ENCODE measurements at regions not wholly inside any gene's neighbourhood (a gene's known extent, or its start where the extent isn't known, plus 50 kb on each side); places are given as distances from the start of the nearest gene placed in this dataset.

- no peaks in the 10 kb centered on the region for H3K79me2 ChIP-seq (ENCODE audit: control insufficient read depth, insufficient read depth, low read length)
- dilution Hi-C loops (cut with MboI; ENCODE audit: extremely low pct_ligation_motif_present, low sequenced_read_pairs) = no loop called here
- no peak overlapping the region for H3K27ac ChIP-seq (ENCODE audit: control insufficient read depth, insufficient read depth, low read length)
- H3K36me3 ChIP-seq (ENCODE audit: control insufficient read depth in 2 of 2, extremely low read depth in 1 of 2, insufficient read depth in 2 of 2, low read length in 2 of 2) = no peaks in the 10 kb centered on the region
- H3K27me3 ChIP-seq (ENCODE audit: control insufficient read depth, extremely low read depth, insufficient read depth, low read length) = no peaks in the 10 kb centered on the region
- H3K4me2 ChIP-seq (ENCODE audit: control insufficient read depth, extremely low read depth, insufficient read depth, low read depth, low read length) = no peak overlapping the region
- H3K4me3 ChIP-seq (ENCODE audit: control insufficient read depth in 2 of 3, extremely low read depth in 1 of 3, insufficient read depth in 2 of 3, low read depth in 1 of 3, low read length in 3 of 3) = no peak overlapping the region
- no peaks in the 10 kb centered on the region for H4K20me1 ChIP-seq (ENCODE audit: control insufficient read depth, extremely low read depth, insufficient read depth, low read length)
- DNase-seq (ENCODE audit: low read depth, low spot score) (no peak), FAIRE-seq (no peak)
- no peak overlapping the region for H2AFZ ChIP-seq (ENCODE audit: control insufficient read depth, low read length)
- H3K4me1 ChIP-seq (ENCODE audit: control insufficient read depth, extremely low read depth, insufficient read depth, low read length) = no peaks in the 10 kb centered on the region
- peaks cover 2% of the 10 kb centered on the region for H3K9me3 ChIP-seq (ENCODE audit: control insufficient read depth, low read depth, low read length)
- TF ChIP-seq CTCF (optimal IDR thresholded peaks at IDR 0.05 in 1 of 3, IDR thresholded peaks at IDR 0.05 in 1 of 3, conservative IDR thresholded peaks at IDR 0.05 in 1 of 3; ENCODE audit: extremely low read depth in 1 of 3, insufficient read depth in 2 of 3, low read length in 3 of 3) (no peak), EZH2 (IDR thresholded peaks at IDR 0.05; ENCODE audit: low read length) (no peak)
- no peaks in the 10 kb centered on the region for H3K9me1 ChIP-seq (ENCODE audit: control insufficient read depth, extremely low read depth, insufficient read depth, low read length)
- no peak overlapping the region for H3K9ac ChIP-seq (ENCODE audit: control insufficient read depth, extremely low read depth, insufficient read depth, low read length)
These were observed 171.0 kb downstream of the OLFM1 start for GRCh38 chr9:135258461-135258860.

- no peaks in the 10 kb centered on the region for H4K20me1 ChIP-seq (ENCODE audit: control insufficient read depth, extremely low read depth, insufficient read depth, low read length)
- H3K4me2 ChIP-seq (ENCODE audit: control insufficient read depth, extremely low read depth, insufficient read depth, low read depth, low read length) = no peak overlapping the region
- DNase-seq (ENCODE audit: low read depth, low spot score) = no peak
- no peak overlapping the region for H3K27ac ChIP-seq (ENCODE audit: control insufficient read depth, insufficient read depth, low read length)
- dilution Hi-C loops (cut with MboI; ENCODE audit: extremely low pct_ligation_motif_present, low sequenced_read_pairs) = no loop called here
- no peaks in the 10 kb centered on the region for H3K9me1 ChIP-seq (ENCODE audit: control insufficient read depth, extremely low read depth, insufficient read depth, low read length)
- FAIRE-seq = no peak
- H3K27me3 ChIP-seq (ENCODE audit: control insufficient read depth, extremely low read depth, insufficient read depth, low read length) = no peaks in the 10 kb centered on the region
- H3K79me2 ChIP-seq (ENCODE audit: control insufficient read depth, insufficient read depth, low read length) = no peaks in the 10 kb centered on the region
- H3K9me3 ChIP-seq (ENCODE audit: control insufficient read depth, low read depth, low read length) = peaks cover 2% of the 10 kb centered on the region
- no peak for TF ChIP-seq EZH2 (IDR thresholded peaks at IDR 0.05; ENCODE audit: low read length)
- TF ChIP-seq CTCF (optimal IDR thresholded peaks at IDR 0.05 in 1 of 3, IDR thresholded peaks at IDR 0.05 in 1 of 3, conservative IDR thresholded peaks at IDR 0.05 in 1 of 3; ENCODE audit: extremely low read depth in 1 of 3, insufficient read depth in 2 of 3, low read length in 3 of 3) = no peak
- H3K9ac ChIP-seq (ENCODE audit: control insufficient read depth, extremely low read depth, insufficient read depth, low read length) = no peak overlapping the region
- H3K4me3 ChIP-seq (ENCODE audit: control insufficient read depth in 2 of 3, extremely low read depth in 1 of 3, insufficient read depth in 2 of 3, low read depth in 1 of 3, low read length in 3 of 3) = no peak overlapping the region
- H3K4me1 ChIP-seq (ENCODE audit: control insufficient read depth, extremely low read depth, insufficient read depth, low read length) = no peaks in the 10 kb centered on the region
- no peaks in the 10 kb centered on the region for H3K36me3 ChIP-seq (ENCODE audit: control insufficient read depth in 2 of 2, extremely low read depth in 1 of 2, insufficient read depth in 2 of 2, low read length in 2 of 2)
- H2AFZ ChIP-seq (ENCODE audit: control insufficient read depth, low read length) = no peak overlapping the region
These were observed 171.8 kb downstream of the OLFM1 start for GRCh38 chr9:135259273-135259672.

Data from keratinocyte (primary cell).